Type B pancreatic cell (in vitro differentiated cells): ENCODE measurements at regions not wholly inside any gene's neighbourhood (a gene's known extent, or its start where the extent isn't known, plus 50 kb on each side); places are given as distances from the start of the nearest gene placed in this dataset.

Experiments
- DNase-seq: peaks from one replicate; pipeline ENCODE4 v3.0.0; 2021; ENCODE audit warnings: mixed read lengths; ENCODE audit not compliant: unreplicated experiment; ENCODE audit errors: extremely low spot score
- H3K27ac Mint-ChIP-seq: 2 replicates; pipeline ENCODE4 v1.8.0; 2021; ENCODE audit warnings: mild to moderate bottlenecking, mixed read lengths
- H3K27me3 Mint-ChIP-seq: 2 replicates; pipeline ENCODE4 v1.8.0; 2021; ENCODE audit warnings: mixed read lengths
- H3K36me3 Mint-ChIP-seq: 2 replicates; pipeline ENCODE4 v1.8.0; 2021; ENCODE audit warnings: mixed read lengths
- H3K4me1 Mint-ChIP-seq: one replicate; pipeline ENCODE4 v1.8.0; 2021; ENCODE audit warnings: mixed read lengths; ENCODE audit not compliant: unreplicated experiment
- H3K4me3 Mint-ChIP-seq: 2 replicates; pipeline ENCODE4 v1.8.0; 2021; ENCODE audit warnings: mild to moderate bottlenecking, mixed read lengths
- H3K9me3 Mint-ChIP-seq: 2 replicates; pipeline ENCODE4 v1.8.0; 2021; ENCODE audit warnings: mixed read lengths
- TF ChIP-seq, protein P1 (sequence below): fragments of 200-600 bp; sonication (generic); conservative IDR thresholded peaks from 2 replicates; pipeline ENCODE4 v1.5.0; 2021; ENCODE audit warnings: antibody characterized with exemption, mild to moderate bottlenecking

DNA sequence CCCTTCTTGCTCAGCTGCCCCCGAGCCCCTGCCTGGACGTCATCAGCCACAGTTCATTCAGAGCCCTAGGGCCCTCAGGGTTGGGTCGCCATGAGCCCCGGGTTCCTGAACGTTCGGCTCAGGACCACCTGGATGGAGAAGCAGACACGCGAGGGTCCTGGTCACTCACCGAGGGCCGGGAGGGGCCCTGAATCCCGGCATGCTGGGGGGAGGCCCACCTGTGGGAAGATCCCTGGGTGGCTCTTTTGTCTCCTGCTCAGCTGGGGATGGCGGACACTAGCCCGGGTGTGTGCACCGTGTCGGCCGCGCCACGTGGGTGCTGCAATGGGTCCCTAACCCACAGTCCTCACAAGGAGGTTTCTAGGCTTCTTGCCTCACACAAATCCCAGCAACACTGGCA is 78.1 kb upstream of the TTC34 start:
- H3K9me3 Mint-ChIP-seq: no peaks in the 10 kb centered on the region

DNA sequence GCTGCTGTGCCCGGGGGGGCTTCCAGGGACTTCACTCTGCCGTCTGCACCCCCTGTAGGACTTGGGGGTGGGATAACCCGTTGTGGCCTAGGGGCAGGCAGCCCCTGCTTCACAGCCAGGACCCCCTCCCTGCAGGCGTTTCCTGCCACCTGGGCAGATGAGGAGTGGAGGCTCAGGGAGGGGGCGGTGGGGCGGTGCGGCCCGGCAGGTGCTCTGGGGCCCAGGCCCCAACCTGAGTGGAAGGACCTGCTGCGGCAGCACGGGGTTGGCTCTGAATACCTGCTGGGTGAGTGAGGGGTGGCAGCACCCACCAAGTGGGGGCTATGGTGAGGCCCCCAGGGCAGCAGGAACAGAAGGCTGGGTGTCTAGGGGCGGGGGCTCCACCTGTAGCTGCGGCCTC is 78.6 kb upstream of the TTC34 start:
- Mint-ChIP-seq H3K27me3 (no peaks in the 10 kb centered on the region), H3K36me3 (no peaks in the 10 kb centered on the region), H3K4me3 (no peak overlapping the region), H3K9me3 (no peaks in the 10 kb centered on the region), H3K4me1 (peaks cover 4% of the 10 kb centered on the region), H3K27ac (no peak overlapping the region)
- TF ChIP-seq, protein P1, sequence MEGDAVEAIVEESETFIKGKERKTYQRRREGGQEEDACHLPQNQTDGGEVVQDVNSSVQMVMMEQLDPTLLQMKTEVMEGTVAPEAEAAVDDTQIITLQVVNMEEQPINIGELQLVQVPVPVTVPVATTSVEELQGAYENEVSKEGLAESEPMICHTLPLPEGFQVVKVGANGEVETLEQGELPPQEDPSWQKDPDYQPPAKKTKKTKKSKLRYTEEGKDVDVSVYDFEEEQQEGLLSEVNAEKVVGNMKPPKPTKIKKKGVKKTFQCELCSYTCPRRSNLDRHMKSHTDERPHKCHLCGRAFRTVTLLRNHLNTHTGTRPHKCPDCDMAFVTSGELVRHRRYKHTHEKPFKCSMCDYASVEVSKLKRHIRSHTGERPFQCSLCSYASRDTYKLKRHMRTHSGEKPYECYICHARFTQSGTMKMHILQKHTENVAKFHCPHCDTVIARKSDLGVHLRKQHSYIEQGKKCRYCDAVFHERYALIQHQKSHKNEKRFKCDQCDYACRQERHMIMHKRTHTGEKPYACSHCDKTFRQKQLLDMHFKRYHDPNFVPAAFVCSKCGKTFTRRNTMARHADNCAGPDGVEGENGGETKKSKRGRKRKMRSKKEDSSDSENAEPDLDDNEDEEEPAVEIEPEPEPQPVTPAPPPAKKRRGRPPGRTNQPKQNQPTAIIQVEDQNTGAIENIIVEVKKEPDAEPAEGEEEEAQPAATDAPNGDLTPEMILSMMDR: no peak
- no peak for DNase-seq

More for the DNA sequence above, 78.1 kb upstream of the TTC34 start:
- Mint-ChIP-seq H3K36me3 (no peaks in the 10 kb centered on the region), H3K4me3 (no peak overlapping the region), H3K27ac (no peak overlapping the region), H3K27me3 (no peaks in the 10 kb centered on the region), H3K4me1 (peaks cover 4% of the 10 kb centered on the region)
- TF ChIP-seq, protein P1: no peak
- no peak for DNase-seq

DNA sequence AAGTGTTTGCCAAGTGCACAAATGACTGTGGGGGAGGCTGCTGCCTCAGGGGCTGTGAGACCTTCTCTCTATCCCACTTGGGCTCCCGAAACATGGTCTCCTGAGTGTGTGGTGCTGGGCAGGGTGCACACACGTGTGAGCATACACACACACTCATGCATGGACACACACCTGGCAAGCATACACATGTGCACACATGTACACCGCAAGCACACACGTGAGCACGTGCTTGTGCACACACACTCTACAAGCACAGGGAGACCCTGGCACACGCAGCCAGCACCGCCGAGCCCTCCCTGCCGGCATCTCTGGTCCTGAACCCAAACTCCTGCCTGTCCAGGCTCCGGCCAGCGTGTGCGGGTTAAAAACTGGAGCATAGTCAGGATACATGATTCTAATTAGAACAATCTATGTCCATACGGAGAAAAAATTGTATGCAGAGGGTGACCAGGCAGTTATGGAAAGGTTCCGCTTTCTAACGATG is 79.4 kb upstream of the TTC34 start:
- Mint-ChIP-seq H3K9me3 (no peaks in the 10 kb centered on the region), H3K4me3 (no peak overlapping the region), H3K4me1 (peaks cover 4% of the 10 kb centered on the region), H3K27me3 (no peaks in the 10 kb centered on the region), H3K36me3 (no peaks in the 10 kb centered on the region), H3K27ac (no peak overlapping the region)
- TF ChIP-seq, protein P1: no peak
- DNase-seq: no peak

DNA sequence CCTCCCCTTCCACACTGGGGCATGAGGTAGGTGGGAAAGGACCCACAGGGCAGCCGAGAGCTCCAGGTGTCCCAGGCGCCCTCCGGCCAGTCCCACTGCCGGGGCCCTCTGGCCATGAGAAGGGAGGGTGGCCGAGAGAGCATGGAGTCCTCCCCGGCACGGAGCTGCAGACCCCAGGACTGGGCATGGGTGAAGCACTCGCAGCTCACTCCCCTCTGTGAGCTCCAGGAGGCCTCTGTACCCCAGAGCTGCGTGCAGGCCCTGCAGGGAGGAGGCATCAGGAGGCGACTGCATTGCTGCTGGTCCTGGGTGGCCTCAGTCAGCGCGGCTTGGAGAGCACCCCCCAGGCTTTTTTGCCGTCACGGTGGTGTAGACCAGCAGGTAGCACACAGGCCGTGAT is 80.1 kb upstream of the TTC34 start:
- no peaks in the 10 kb centered on the region for H3K9me3 Mint-ChIP-seq

DNA sequence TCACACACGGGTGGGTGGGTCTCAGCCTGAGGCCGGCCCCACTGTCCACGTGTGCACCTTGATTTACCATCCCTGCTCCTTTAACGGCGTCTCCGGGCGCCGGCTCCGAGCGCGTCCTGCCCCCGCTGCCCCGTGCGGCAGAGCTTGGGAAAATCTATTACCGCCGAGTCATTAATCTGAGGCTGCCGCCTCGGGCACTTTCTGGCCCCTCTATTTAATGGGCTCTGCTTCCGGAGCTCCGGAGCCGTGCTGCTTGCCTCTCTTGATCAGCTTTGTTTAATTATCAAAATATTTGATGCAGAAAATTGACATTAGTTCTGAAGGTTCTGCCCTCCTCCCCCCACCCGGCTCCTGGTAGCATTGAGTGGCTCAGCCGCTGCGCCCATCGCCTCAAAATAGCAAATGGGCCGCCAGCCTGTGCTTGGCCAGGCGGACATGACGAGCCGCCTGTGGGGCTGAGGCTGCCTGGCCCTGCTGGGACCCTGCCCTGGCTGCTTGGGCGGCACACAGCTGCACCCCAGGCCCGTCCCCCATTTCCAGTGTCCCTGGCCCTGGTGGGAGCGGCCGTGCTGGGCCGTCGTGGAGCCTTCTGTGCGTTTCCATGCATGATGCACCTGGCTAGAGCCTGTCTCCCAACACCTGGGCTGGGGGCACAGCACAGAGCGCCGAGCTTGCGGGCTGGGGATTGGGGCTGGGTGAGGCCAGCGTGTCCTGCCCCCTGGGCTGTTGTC is 81.6 kb upstream of the TTC34 start:
- no peaks in the 10 kb centered on the region for H3K27me3 Mint-ChIP-seq
- no peaks in the 10 kb centered on the region for H3K36me3 Mint-ChIP-seq
- H3K4me3 Mint-ChIP-seq: no peak overlapping the region
- no peak for DNase-seq
- TF ChIP-seq, protein P1: no peak
- no peaks in the 10 kb centered on the region for H3K4me1 Mint-ChIP-seq
- no peaks in the 10 kb centered on the region for H3K9me3 Mint-ChIP-seq
- H3K27ac Mint-ChIP-seq: no peak overlapping the region

More for the DNA sequence above, 80.1 kb upstream of the TTC34 start:
- no peaks in the 10 kb centered on the region for H3K4me1 Mint-ChIP-seq
- no peaks in the 10 kb centered on the region for H3K36me3 Mint-ChIP-seq
- no peak for DNase-seq
- TF ChIP-seq, protein P1: no peak
- H3K4me3 Mint-ChIP-seq: no peak overlapping the region
- H3K27me3 Mint-ChIP-seq: no peaks in the 10 kb centered on the region
- H3K27ac Mint-ChIP-seq: no peak overlapping the region
